ENCODE measurements at regions not wholly inside any gene's neighbourhood (a gene's known extent, or its start where the extent isn't known, plus 50 kb on each side); places are given as distances from the start of the nearest gene placed in this dataset.

- TF ChIP-seq CHD7 (IDR thresholded peaks at IDR 0.05; ENCODE audit: insufficient replicate concordance, low read length) (no peak), SP1 (IDR thresholded peaks at IDR 0.05; ENCODE audit: low read depth, low read length) (no peak), TEAD4 (IDR thresholded peaks at IDR 0.05; ENCODE audit: low read depth, low read length) (no peak), POU5F1 (IDR thresholded peaks at IDR 0.05; ENCODE audit: low read depth, low read length) (no peak), RBBP5 (IDR thresholded peaks at IDR 0.05; ENCODE audit: borderline replicate concordance, low read depth, low read length) (no peak), RXRA (IDR thresholded peaks at IDR 0.05; ENCODE audit: insufficient read depth, low read depth, low read length) (no peak), ZNF274 (IDR thresholded peaks at IDR 0.05; ENCODE audit: borderline replicate concordance, extremely low read depth, low read length) (no peak)
- TF ChIP-seq, protein P1, sequence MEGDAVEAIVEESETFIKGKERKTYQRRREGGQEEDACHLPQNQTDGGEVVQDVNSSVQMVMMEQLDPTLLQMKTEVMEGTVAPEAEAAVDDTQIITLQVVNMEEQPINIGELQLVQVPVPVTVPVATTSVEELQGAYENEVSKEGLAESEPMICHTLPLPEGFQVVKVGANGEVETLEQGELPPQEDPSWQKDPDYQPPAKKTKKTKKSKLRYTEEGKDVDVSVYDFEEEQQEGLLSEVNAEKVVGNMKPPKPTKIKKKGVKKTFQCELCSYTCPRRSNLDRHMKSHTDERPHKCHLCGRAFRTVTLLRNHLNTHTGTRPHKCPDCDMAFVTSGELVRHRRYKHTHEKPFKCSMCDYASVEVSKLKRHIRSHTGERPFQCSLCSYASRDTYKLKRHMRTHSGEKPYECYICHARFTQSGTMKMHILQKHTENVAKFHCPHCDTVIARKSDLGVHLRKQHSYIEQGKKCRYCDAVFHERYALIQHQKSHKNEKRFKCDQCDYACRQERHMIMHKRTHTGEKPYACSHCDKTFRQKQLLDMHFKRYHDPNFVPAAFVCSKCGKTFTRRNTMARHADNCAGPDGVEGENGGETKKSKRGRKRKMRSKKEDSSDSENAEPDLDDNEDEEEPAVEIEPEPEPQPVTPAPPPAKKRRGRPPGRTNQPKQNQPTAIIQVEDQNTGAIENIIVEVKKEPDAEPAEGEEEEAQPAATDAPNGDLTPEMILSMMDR (IDR thresholded peaks at IDR 0.05; ENCODE audit: control extremely low read depth in 1 of 3, insufficient read depth in 1 of 3, low read depth in 1 of 3, low read length in 3 of 3) = no peak
Measured at GRCh38 chr10:117731121-117731791, 188.7 kb downstream of the EMX2 start (continued).

All from H1 (cell line).